Keratinocyte (primary cell): ENCODE measurements at regions not wholly inside any gene's neighbourhood (a gene's known extent, or its start where the extent isn't known, plus 50 kb on each side); places are given as distances from the start of the nearest gene placed in this dataset.

ENCODE experiments used
- DNase-seq: peaks from one replicate; pipeline ENCODE4 v3.0.0-alpha.2; 2011; ENCODE audit warnings: low read depth, missing footprints, low spot score
- FAIRE-seq: peaks from 2 replicates; lab custom pipeline; 2011; peaks lifted over from hg19 to GRCh38; lab: Jason Lieb, UNC
- H2AFZ ChIP-seq: 2 replicates; pipeline ENCODE4 v1.6.0; 2012; ENCODE audit warnings: low read length, control low read depth, inconsistent platforms; ENCODE audit not compliant: control insufficient read depth
- H3K27ac ChIP-seq: 2 replicates; pipeline ENCODE4 v1.5.1; 2011; ENCODE audit warnings: low read length; ENCODE audit not compliant: control insufficient read depth, insufficient read depth
- H3K27me3 ChIP-seq: 3 replicates; pipeline ENCODE4 v1.6.0; 2011; ENCODE audit warnings: low read length; ENCODE audit not compliant: control insufficient read depth, insufficient read depth; ENCODE audit errors: extremely low read depth
- H3K36me3 ChIP-seq, 2 experiments: 2 replicates in 1 of 2; 3 replicates in 1 of 2; pipeline ENCODE4 v1.5.1; 2011; ENCODE audit warnings: low read length in 2 of 2, mild to moderate bottlenecking in 1 of 2; ENCODE audit not compliant: control insufficient read depth in 2 of 2, insufficient read depth in 2 of 2; ENCODE audit errors: extremely low read depth in 1 of 2
- H3K4me1 ChIP-seq: 3 replicates; pipeline ENCODE4 v1.5.1; 2011; ENCODE audit warnings: low read length; ENCODE audit not compliant: control insufficient read depth, insufficient read depth; ENCODE audit errors: extremely low read depth
- H3K4me2 ChIP-seq: 3 replicates; pipeline ENCODE4 v1.6.0; 2011; ENCODE audit warnings: low read depth, low read length; ENCODE audit not compliant: control insufficient read depth, insufficient read depth; ENCODE audit errors: extremely low read depth
- H3K4me3 ChIP-seq, 3 experiments: fragments of 200-600 bp in 1 of 3; sonication (generic) in 1 of 3; 2 replicates in 2 of 3; 3 replicates in 1 of 3; pipeline ENCODE4 v1.5.1; 2011 to 2016; ENCODE audit warnings: low read length in 3 of 3, mild to moderate bottlenecking in 3 of 3, control low read depth in 2 of 3, inconsistent platforms in 1 of 3, low read depth in 1 of 3, mixed read lengths in 1 of 3, mixed run types in 1 of 3, moderate library complexity in 1 of 3; ENCODE audit not compliant: control insufficient read depth in 2 of 3, insufficient read depth in 2 of 3; ENCODE audit errors: extremely low read depth in 1 of 3
- H3K79me2 ChIP-seq: 2 replicates; pipeline ENCODE4 v1.6.0; 2012; ENCODE audit warnings: low read length; ENCODE audit not compliant: control insufficient read depth, insufficient read depth
- H3K9ac ChIP-seq: 3 replicates; pipeline ENCODE4 v1.6.0; 2011; ENCODE audit warnings: low read length; ENCODE audit not compliant: control insufficient read depth, insufficient read depth; ENCODE audit errors: extremely low read depth
- H3K9me1 ChIP-seq: 3 replicates; pipeline ENCODE4 v1.6.0; 2011; ENCODE audit warnings: low read length; ENCODE audit not compliant: control insufficient read depth, insufficient read depth; ENCODE audit errors: extremely low read depth
- H3K9me3 ChIP-seq: 2 replicates; pipeline ENCODE4 v1.5.1; 2012; ENCODE audit warnings: low read depth, low read length; ENCODE audit not compliant: control insufficient read depth
- H4K20me1 ChIP-seq: 3 replicates; pipeline ENCODE4 v1.6.0; 2011; ENCODE audit warnings: low read length; ENCODE audit not compliant: control insufficient read depth, insufficient read depth; ENCODE audit errors: extremely low read depth
- EZH2 ChIP-seq: IDR thresholded peaks from one replicate; pipeline ENCODE4 v1.6.1; 2012; ENCODE audit warnings: inconsistent platforms, mild to moderate bottlenecking, low read length, moderate library complexity
- dilution Hi-C: fragments of 300-500 bp; cut with MboI; formaldehyde crosslinking; loops from one replicate; pipeline ENCODE4 v1.7.0; 2020; ENCODE audit warnings: low sequenced_read_pairs; ENCODE audit not compliant: extremely low pct_ligation_motif_present
- TF ChIP-seq, protein P1 (sequence below), 3 experiments: IDR thresholded peaks in 1 of 3; conservative IDR thresholded peaks in 1 of 3; optimal IDR thresholded peaks in 1 of 3; 2 replicates in 2 of 3; 3 replicates in 1 of 3; pipeline versions ENCODE3 to v1.5.1; 2011; ENCODE audit warnings: low read length in 3 of 3, mild to moderate bottlenecking in 3 of 3, moderate library complexity in 2 of 3, control low read depth in 1 of 3, inconsistent platforms in 1 of 3; ENCODE audit not compliant: insufficient read depth in 2 of 3; ENCODE audit errors: extremely low read depth in 1 of 3

- H3K9me1 ChIP-seq: no peaks in the 10 kb centered on the region
- no peaks in the 10 kb centered on the region for H4K20me1 ChIP-seq
- H3K4me2 ChIP-seq: no peak overlapping the region
- H3K27me3 ChIP-seq: no peaks in the 10 kb centered on the region
- no peak overlapping the region for H2AFZ ChIP-seq
- H3K9me3 ChIP-seq: no peaks in the 10 kb centered on the region
- no peaks in the 10 kb centered on the region for H3K36me3 ChIP-seq
- dilution Hi-C loops: no loop called here
- no peak for DNase-seq
- H3K4me3 ChIP-seq: no peak overlapping the region
- H3K79me2 ChIP-seq: no peaks in the 10 kb centered on the region
- no peaks in the 10 kb centered on the region for H3K4me1 ChIP-seq
- H3K9ac ChIP-seq: no peak overlapping the region
- H3K27ac ChIP-seq: no peak overlapping the region
- no peak for FAIRE-seq
- no peak for TF ChIP-seq EZH2
- TF ChIP-seq, protein P1, sequence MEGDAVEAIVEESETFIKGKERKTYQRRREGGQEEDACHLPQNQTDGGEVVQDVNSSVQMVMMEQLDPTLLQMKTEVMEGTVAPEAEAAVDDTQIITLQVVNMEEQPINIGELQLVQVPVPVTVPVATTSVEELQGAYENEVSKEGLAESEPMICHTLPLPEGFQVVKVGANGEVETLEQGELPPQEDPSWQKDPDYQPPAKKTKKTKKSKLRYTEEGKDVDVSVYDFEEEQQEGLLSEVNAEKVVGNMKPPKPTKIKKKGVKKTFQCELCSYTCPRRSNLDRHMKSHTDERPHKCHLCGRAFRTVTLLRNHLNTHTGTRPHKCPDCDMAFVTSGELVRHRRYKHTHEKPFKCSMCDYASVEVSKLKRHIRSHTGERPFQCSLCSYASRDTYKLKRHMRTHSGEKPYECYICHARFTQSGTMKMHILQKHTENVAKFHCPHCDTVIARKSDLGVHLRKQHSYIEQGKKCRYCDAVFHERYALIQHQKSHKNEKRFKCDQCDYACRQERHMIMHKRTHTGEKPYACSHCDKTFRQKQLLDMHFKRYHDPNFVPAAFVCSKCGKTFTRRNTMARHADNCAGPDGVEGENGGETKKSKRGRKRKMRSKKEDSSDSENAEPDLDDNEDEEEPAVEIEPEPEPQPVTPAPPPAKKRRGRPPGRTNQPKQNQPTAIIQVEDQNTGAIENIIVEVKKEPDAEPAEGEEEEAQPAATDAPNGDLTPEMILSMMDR (optimal IDR thresholded peaks at IDR 0.05 in 1 of 3, IDR thresholded peaks at IDR 0.05 in 1 of 3, conservative IDR thresholded peaks at IDR 0.05 in 1 of 3; ENCODE audit: extremely low read depth in 1 of 3, insufficient read depth in 2 of 3, low read length in 3 of 3): no peak
Measured at GRCh38 chr5:100043475-100043874, 491.7 kb upstream of the FAM174A start.

DNA sequence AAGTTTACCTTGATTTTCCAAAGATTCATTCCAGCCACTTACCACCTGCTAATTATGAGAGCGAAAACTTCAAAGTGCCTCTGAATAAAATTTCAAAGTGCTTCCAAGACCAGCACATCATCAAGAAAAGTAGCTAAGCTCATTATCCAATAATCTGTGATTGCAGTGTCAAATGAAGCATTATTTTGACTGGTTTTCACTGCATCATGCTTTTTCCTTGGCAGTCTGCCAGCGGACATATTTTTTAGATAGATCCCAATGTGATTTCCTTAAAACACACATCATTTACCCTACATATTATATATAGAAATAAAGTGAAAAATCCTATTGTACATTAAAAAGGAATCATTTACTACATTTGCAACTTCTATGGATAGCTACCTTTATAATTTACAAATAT lies 508.6 kb upstream of the FAM174A start:
- Histone ChIP-seq H3K27ac (no peak overlapping the region), H3K9me1 (no peaks in the 10 kb centered on the region), H3K4me2 (no peak overlapping the region), H3K9me3 (no peaks in the 10 kb centered on the region), H4K20me1 (no peaks in the 10 kb centered on the region), H3K36me3 (no peaks in the 10 kb centered on the region), H3K4me1 (no peaks in the 10 kb centered on the region), H2AFZ (no peak overlapping the region), H3K9ac (no peak overlapping the region), H3K79me2 (no peaks in the 10 kb centered on the region), H3K4me3 (no peak overlapping the region), H3K27me3 (no peaks in the 10 kb centered on the region)
- DNase-seq: no peak
- FAIRE-seq: no peak
- dilution Hi-C loops: no loop called here
- TF ChIP-seq, protein P1 (optimal IDR thresholded peaks at IDR 0.05 in 1 of 3, IDR thresholded peaks at IDR 0.05 in 1 of 3, conservative IDR thresholded peaks at IDR 0.05 in 1 of 3; ENCODE audit: extremely low read depth in 1 of 3, insufficient read depth in 2 of 3, low read length in 3 of 3): no peak
- TF ChIP-seq EZH2: no peak
